ENCODE measurements at regions not wholly inside any gene's neighbourhood (a gene's known extent, or its start where the extent isn't known, plus 50 kb on each side); places are given as distances from the start of the nearest gene placed in this dataset.
"Not testable (repeated sequence)": the region's sequence is repeated elsewhere in the genome, so short reads cannot be mapped to it uniquely, and the experiment has no call there.

DNA sequence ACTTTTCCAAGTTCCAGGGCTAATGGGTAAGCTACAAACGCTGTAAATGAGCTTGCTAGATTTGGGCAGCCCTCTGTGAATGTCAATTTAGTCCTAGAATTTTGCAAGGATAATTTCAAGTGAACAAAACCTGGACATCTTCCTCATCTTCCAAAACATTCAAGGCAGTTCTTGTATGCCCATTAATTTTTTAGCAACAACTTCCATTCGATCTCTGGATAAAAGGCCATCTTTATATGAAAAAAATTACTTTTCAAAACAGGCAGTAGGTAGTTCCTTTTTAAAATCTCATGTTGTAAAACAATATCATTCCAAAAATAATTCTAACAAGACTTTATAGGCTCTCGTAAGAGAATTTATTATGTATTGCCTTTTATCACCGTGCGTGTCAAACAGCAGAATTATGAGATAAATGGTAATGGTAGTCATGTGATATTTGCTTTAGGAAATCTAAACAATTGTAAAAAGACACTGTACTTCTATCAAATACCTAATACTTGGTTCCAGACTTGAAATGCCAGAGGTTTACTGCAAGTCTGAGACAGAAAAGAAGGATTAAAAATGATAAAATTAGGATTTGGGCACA lies 143.7 kb upstream of the NRP1 start:
- TF ChIP-seq, protein P1, sequence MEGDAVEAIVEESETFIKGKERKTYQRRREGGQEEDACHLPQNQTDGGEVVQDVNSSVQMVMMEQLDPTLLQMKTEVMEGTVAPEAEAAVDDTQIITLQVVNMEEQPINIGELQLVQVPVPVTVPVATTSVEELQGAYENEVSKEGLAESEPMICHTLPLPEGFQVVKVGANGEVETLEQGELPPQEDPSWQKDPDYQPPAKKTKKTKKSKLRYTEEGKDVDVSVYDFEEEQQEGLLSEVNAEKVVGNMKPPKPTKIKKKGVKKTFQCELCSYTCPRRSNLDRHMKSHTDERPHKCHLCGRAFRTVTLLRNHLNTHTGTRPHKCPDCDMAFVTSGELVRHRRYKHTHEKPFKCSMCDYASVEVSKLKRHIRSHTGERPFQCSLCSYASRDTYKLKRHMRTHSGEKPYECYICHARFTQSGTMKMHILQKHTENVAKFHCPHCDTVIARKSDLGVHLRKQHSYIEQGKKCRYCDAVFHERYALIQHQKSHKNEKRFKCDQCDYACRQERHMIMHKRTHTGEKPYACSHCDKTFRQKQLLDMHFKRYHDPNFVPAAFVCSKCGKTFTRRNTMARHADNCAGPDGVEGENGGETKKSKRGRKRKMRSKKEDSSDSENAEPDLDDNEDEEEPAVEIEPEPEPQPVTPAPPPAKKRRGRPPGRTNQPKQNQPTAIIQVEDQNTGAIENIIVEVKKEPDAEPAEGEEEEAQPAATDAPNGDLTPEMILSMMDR (IDR thresholded peaks at IDR 0.05; ENCODE audit: control insufficient read depth, insufficient read depth, low read depth, low read length, missing control alignments) = no peak
- no peak for DNase-seq (ENCODE audit: low read depth)

DNA sequence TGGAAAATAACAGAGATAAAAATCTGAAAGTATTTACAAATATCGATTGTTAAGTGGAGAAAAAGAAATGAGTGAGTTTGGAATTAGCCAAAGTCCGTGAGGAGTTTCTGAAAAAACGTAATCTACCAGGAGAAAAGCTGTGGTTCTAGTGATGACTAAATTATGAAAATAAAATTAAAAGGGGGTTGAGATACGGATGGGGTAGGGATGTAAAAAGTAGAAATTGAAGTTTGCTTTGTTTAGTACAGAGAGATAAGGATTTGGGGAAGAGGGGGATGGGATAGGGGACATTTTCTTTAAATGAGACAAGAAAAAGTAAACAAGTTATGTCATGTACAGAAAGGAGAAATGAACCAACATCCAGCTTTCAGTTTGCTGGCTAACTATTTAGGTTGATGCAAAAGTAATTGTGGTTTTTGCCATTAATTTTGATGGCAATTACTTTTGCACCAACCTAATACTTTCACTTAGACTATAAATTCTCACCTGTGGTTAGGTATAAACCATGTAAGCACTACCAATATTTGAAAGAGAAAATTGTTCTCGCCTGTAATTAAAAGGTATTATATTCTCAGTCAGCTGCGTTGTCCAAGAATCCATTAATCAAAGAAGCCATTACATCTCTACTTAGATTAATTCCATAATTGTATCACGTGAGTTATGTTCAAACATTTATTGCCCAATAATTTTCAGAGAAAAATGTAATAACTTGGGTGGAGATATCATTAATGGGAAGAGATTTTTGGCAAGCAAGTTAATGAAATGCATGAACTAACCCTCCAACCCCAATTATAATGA lies 143.0 kb upstream of the NRP1 start:
- no peak overlapping the region for H3K4me3 ChIP-seq (ENCODE audit: control insufficient read depth, low read depth, low read length)
- TF ChIP-seq, protein P1 (IDR thresholded peaks at IDR 0.05; ENCODE audit: control insufficient read depth, insufficient read depth, low read depth, low read length, missing control alignments) = no peak
- no peak for DNase-seq (ENCODE audit: low read depth)

More for the DNA sequence above, 143.7 kb upstream of the NRP1 start:
- H3K4me3 ChIP-seq (ENCODE audit: control insufficient read depth, low read depth, low read length) = no peak overlapping the region

DNA sequence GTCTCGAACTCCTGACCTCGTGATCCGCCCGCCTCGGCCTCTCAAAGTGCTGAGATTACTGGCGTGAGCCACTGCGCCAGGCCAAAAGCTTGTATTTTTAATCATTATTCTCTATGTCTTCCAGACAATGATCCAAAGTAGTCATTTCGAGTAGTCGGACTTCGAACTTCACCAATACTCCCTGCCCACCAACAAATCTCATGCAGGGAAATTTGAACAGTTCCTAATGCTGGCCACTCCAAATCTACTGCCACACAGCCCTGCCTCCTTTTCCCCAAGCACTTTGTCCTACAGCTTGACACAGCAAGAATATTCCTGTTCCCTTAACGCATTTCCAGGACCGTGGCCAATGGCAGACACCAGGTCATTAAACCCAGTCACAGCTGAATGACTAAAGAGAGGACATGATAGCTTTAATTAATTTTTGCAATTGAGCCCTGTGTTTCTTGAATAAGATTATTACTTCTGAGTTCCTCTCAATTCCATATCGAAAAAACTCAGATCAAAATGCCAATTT lies 142.3 kb upstream of the NRP1 start:
- DNase-seq (ENCODE audit: low read depth) = no peak
- H3K4me3 ChIP-seq (ENCODE audit: control insufficient read depth, low read depth, low read length) = no peak overlapping the region
- TF ChIP-seq, protein P1 (IDR thresholded peaks at IDR 0.05; ENCODE audit: control insufficient read depth, insufficient read depth, low read depth, low read length, missing control alignments) = no peak

DNA sequence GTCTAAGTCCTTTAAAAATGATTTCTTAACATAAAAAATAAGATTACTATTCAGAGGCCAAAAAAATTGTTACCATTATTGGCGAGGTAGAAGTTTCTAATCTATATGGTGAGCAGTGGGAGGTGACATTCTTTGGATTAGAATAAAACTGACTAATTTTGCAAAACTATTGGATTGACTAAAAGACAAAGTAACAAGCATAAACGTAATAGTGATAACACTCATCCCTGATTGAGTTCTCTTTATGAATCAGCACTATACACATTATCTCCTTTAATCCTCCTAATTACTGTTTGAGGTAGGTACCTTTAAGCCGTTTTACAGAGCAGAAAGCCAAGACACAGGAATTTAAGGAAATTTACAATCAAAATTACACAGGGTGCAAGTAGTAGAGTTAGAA lies 139.2 kb upstream of the NRP1 start:
- H3K4me3 ChIP-seq (ENCODE audit: control insufficient read depth, low read depth, low read length) = no peak overlapping the region
- no peak for DNase-seq (ENCODE audit: low read depth)
- TF ChIP-seq, protein P1 (IDR thresholded peaks at IDR 0.05; ENCODE audit: control insufficient read depth, insufficient read depth, low read depth, low read length, missing control alignments) = no peak

DNA sequence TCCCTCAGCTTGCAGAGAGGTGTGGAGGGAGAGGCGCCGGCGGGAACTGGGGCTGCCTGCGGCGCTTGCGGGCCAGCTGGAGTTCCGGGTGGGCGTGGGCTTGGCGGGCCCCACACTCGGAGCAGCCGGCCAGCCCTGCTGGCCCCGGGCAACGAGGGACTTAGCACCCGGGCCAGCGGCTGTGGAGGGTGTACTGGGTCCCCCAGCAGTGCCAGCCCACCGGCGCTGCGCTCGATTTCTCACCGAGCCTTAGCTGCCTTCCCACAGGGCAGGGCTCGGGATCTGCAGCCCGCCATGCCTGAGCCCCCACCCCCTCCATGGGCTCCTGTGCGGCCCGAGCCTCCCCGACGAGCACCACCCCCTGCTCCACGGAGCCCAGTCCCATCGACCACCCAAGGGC lies 133.5 kb upstream of the NRP1 start:
- DNase-seq (ENCODE audit: low read depth); H3K4me3 ChIP-seq (ENCODE audit: control insufficient read depth, low read depth, low read length): not testable (repeated sequence)

DNA sequence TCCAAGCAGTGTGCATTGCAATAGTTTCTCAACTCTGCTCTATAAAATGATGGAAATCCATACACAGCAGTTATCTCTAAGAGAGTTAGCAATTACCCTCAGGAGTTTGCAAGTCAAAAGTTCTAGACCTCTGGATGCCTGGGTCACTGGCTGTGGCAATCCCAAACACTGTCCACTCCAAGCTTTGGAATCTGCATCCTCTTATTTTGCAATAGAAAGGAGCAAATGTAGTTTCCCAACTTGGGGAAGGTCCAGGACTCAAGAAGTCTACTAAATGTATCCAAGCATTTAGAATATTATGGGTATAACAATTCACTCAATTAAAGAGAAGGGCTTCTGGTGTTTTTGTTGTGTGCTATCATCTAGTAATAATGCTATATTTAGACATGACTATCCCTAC lies 131.3 kb upstream of the NRP1 start:
- no peak for DNase-seq (ENCODE audit: low read depth)
- no peak overlapping the region for H3K4me3 ChIP-seq (ENCODE audit: control insufficient read depth, low read depth, low read length)
- TF ChIP-seq, protein P1 (IDR thresholded peaks at IDR 0.05; ENCODE audit: control insufficient read depth, insufficient read depth, low read depth, low read length, missing control alignments) = no peak

DNA sequence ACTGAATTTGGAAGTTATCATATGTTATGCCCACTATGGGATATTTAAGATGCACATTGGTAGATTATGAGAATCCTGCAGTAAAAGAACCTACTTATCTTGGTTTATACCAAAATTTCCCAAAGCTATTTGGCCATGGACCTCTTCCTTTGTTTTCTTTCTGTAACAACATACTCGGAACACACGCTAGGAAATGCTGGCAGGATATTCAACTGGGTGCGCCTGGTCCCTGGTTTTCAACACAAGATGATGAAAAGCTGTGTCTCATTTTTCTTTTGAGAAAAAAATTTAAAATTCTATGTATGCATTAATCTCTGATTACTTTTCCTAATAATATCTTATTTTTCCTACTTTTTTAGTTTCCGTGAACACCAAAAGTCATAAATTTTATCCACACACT lies 128.5 kb upstream of the NRP1 start:
- TF ChIP-seq, protein P1 (IDR thresholded peaks at IDR 0.05; ENCODE audit: control insufficient read depth, insufficient read depth, low read depth, low read length, missing control alignments) = no peak
- no peak overlapping the region for H3K4me3 ChIP-seq (ENCODE audit: control insufficient read depth, low read depth, low read length)
- no peak for DNase-seq (ENCODE audit: low read depth)

Data from AG09309 (cell line).